GM19452 (cell line): ENCODE measurements at regions not wholly inside any gene's neighbourhood (a gene's known extent, or its start where the extent isn't known, plus 50 kb on each side); places are given as distances from the start of the nearest gene placed in this dataset.

Experiments
- ATAC-seq: cut with Tn5 transposase; IDR thresholded peaks from one replicate; pipeline ENCODE4 v1.9.1; 2021; ENCODE audit not compliant: unreplicated experiment

DNA sequence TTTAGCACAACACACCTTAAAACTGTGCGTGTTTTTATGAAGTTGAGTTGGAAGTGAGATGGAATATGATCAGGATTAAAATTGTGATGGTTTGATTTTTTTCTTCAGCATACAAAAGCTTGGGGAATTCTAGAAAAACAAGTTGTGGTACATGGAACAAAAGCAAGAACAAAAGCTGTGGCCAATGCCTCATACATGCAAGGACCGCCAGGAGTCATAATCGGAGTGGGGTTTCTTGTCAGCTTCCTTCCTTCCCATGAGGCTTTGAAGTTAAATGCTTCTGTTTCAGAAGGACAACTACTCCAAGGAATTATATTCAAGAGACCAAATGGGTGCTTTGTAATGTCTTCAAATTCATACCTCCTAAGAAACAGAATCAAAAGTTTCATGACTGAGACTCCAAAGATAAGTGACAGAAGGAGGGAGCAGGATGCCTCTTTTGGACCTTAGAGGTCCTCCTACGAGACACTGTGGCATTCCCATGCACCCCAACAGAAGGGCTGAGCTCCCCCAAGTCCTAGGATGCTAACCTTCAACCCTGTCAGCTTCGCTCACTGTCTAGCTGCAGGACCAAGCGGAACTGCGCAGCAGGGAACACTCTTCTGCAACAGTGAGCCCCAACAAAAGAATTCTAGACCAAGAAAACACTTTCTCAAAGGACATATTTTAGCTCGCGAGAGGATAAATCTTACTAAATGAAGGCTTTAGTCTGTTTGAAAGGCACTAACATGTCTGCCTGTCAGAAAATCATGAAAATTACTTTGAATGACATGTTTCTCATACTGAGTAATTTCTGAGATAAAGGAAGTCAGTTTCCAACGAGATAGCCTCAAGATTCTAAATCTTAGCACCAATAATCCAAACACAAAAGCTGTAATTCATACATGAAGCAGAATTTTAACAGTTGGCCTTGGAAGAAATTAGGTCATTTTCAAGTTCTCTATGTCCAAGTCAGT lies 108.5 kb upstream of the NHSL1 start:
- ATAC-seq, result no peak

DNA sequence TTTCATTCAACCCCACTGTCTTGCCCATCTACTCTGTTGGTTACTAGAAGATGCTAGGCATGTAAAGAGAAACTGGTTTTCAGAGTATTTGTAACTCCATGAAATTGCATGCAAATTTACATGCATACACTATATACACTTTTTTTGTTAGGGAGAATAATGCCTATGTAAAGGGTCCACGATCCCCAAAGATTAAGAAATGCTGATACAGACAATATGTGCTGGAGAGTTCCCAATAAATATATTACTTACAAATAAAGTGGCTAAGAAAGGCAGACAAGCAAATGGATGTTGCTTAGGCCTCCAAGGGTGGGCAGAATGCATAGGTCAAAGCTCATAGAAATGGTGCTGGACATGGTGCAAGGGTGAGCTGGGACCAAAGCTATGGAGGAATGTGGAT lies 109.6 kb upstream of the NHSL1 start:
- no peak for ATAC-seq

DNA sequence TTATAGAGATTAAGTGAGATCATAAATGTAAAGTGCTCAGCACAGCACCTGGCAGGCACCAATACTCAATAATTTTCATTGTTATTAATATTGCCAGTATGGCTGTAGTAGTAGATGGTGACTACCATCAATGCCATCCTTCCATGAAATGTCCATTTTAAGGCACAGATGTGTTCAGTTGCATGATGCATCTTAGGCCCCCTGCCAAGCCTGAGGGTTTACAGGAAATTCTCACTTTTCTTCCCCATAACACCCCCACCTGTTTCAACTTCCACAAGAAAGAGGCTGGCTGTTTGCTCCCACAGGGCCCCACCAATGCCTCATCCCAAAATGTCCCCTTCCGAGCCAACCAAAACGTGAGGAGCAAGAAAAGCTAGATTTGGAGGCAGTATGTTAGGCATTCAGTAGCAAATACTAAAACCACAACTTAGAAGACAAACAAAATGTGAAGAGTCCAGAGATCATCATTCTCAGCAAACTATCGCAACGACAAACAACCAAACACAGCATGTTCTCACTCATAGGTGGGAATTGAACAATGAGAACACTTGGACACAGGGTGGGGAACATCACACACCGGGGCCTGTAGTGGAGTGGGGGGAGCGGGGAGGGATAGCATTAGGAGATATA lies 110.6 kb upstream of the NHSL1 start:
- no peak for ATAC-seq

DNA sequence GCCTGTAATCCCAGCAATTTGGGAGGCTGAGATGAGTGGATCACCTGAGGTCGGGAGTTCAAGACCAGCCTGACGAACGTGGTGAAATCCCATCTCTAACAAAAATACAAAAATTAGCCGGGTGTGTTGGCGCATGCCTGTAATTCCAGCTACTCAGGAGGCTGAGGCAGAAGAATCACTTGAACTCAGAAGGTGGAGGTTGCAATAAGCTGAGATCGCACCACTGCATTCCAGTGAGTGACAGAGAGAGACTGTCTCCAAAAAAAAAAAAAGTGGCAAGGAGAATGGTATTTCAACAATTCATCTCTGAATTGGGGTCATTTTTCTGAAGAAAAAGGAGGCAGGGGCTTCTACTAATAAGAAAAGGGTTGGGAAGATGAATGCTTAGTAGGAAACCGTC lies 111.5 kb upstream of the NHSL1 start:
- ATAC-seq, result no peak

DNA sequence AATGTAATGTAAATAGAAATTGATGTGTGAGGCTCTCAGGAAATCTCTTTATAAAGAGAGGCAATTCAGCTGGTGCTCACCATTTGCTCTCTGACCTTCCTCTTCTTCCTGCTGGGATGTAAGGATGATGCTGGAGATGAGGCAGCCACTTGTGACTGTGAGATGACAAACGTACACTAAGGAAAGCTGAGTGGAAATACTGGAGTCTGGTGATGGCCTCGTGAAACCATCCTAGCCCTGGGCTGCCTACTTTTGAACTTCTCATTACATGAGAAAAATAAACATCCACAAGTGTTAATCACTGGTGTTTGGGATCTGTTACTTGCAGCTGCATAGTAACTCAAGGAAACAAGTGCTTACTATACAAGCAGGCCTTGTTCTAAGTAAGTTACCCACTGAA lies 114.9 kb upstream of the NHSL1 start:
- no peak for ATAC-seq

DNA sequence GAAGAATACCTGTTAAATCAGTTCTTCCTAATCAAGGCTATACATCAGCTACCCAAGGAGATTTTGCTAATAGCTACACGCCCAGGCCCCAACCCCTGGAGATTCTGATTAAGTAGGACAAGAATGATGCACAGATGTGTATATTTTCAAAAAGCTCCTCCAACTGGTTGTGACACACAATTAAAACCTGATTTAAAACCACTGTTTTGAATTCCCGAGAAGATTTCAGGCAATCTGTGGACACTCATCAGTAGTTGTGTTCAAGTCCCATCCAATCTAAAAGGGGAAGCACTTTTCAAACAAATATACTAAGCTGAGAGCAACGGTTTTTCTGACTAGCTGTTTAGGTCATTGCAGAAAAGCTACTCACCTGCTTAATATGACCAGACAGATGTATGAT lies 118.9 kb upstream of the NHSL1 start:
- no peak for ATAC-seq

DNA sequence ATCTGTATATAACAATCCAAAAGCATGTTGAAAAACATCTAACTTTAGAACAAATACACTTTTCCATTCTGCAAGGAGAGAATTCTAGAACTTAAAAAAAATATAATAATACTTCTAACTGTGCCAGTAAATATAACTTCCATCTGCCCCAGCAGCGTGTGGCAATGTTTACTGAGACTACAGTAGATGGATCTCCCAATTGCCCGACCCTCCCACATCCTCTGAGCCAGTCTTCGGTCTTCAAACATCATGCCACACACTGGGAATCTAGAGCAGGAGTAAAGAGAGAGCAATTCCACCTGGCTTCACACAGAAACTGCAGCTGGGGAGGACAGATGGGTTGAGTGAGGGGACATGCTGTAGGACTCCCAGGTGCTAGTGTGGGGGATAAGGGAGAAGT lies 121.3 kb upstream of the NHSL1 start:
- ATAC-seq, result no peak

DNA sequence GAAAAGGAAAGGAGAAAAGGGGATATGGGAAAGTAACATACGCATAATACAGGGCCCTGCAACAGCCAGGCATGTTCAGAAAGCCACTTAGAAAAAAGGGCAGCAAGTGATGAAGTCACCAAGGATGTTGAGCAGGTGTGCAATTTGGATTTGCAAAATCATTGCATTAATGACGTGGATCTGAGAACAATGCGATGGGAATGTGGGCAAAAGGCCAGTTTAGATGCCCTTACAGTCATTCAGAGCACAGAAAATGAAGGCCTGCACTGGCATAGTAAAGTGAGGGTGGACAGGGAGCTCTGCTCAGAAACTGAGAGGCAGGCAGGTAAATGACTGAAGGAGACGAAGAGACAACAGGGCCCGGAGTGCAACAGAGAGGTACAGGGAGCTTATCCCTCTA lies 123.7 kb upstream of the NHSL1 start:
- no peak for ATAC-seq

DNA sequence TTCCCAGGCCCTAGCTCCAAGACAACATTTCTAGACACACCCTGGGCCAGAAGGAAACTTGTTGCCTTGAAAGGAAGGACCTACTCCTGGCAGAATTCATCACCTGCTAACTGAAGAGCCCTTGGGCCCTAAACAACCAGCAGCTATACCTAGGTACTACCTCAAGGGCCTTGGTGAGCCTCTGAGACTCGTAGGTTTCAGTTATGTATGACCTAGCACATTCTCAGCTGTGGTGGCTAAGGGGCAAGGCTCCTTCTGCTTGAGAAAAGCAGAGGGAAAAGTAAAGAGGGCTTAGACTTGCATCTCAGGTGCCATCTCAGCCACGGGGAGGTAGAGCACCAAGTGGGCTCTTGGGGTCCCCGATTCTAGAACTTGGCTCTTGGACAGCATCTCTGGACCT lies 132.3 kb upstream of the NHSL1 start:
- no peak for ATAC-seq

DNA sequence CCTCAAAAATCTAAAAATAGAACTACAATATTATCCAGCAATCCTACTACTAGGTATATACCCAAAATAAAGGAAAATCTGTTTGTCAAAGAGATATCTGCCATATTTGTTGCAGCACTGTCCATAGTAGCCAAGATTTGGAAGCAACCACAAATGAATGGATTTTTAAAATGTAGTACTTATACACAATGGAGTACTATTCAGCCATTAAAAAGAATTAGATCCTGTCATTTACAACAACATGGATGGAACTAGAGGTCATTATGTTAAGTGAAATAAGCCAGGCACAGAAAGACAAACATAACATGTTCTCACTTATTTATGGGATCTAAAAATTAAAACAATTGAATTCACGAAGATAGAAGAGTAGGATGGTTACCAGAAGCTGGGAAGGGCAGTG lies 135.7 kb upstream of the CCDC28A start:
- no peak for ATAC-seq

DNA sequence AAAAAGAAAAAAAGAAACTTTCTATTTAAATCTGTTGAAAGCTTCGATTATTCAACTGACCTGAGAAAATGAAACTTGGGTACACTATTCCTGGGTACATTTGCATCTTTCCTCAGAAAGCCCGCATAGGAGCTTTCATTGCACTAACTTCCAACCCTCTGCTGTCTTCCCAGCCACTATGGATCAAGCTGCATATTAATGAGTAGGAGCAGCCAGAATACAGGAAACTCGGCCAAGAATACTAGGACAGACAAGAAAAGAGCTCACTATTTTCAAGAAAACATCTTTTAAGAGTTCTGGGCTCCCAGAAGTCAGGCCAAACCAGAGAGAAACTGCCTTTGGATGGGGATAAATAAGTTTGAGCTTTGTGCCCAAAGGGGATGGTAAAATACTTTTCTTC lies 135.0 kb upstream of the CCDC28A start:
- no peak for ATAC-seq

DNA sequence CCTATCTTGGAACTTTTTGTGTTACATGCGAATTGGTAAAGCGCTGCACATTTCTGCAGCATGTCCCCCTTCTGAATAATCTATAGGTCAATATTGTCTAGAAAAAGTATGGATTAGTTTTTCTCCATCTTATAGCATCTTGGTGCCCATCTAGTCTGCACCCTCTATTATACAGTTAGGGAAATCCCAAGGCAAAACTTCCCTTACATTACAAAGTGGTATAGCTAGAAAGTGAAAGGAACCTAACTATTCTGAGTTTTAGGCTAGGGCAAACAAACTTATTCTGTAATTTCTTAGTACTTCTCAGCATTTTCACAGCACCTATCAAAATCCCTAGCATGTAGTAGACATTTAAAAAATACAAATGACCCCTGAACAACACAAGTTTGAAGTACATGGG lies 133.5 kb upstream of the CCDC28A start:
- ATAC-seq, result no peak

DNA sequence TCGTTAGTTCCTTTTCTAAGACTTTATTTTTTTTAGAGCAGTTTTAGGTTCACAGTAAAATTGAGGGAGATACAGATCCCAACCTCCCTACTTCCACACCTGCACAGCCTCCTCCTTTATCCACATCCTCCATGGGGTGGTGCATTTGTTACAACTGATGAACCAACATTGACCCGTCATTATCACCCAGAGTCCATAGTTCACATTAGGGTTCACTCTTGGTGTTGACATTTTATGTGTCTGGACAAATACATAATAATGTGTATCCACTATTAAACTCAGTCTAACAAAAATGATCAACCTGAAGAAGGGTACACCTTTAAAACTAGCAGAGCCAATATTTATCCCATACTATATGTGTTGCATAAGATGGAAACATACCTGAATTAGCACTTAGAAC lies 130.4 kb upstream of the CCDC28A start:
- ATAC-seq, result no peak

DNA sequence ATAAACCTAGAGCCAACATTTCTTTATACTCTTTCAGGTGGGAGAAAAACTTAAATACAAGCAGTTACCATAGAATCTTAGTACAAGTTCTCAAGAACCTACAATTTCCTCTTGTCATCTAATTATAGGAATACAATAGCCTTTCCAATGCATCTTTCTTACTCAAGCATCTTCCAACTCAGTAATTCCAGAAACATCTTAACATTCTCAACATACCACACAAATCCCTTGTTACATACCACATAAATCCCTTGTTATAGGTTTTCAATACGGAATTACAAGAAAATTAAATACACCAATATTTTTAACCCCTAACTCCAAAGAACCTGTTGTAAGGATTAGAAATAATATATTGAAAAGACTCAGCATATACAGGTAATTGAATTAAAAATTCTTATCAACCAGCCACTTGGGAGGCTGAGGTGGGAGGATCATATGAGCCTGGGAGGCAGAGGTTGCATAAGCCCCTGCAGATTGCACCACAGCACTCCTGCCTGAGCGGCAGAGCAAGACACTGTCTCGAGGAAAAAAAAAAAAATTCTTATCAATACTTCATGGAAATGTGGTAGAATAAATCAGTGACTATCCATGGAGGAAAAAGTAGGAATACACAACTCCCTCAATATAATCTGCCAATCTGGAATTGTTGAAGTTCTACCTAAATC lies 127.5 kb upstream of the CCDC28A start:
- ATAC-seq, result no peak

DNA sequence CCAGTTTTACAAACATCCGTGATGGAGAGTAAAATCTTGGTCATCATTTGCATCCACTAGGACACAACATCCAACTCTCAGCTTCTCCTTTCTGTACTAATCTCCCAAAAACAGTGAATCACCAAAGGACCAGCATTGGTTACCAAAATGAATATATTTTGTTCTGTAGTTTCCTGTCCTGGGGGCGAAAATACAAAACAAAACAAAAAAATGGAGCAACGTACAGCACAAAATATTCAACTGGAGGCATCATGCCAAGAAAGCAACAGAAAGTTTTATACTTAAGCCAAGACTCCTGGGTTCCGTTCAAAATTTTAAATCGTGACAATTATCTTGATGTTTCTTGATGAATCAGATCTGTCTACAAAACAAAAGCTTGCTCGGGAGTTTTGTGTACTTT lies 126.6 kb upstream of the CCDC28A start:
- ATAC-seq, result no peak

DNA sequence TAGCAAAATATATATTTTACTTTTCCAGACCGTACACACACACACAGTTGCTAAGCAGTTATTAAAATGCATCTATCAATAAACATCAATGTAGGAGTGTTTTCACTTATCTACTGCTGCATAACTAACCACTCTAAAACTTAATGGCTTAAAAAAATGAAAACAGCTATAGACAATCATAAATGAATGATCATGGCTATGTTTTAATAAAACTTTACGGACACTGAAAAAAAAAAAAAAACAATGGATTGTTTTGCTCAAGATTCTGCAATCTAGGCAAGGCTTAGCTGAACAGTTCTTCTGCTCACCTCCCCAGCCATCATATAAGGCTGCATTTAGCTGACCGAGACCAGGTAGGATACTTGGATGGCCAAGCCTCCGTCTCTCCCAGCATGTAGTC lies 125.4 kb upstream of the CCDC28A start:
- ATAC-seq, result no peak

DNA sequence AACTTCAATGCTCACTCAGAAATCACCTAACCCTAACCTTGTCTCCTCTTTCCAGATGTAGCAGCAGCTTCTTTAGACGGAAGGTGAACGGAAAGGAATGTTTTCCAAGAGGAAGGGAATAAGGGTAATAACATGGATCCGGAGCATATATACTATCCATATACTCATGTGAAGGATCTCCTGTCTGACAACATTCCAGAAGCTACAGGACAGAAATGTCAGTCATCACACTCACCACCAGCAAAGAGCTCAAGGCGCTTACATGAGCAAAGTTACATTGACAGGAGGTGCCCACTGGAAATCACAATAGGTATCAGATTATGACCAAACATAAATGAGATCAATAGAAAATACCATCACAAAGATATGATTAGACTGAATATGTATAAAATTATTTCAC lies 122.1 kb upstream of the CCDC28A start:
- ATAC-seq, result no peak

DNA sequence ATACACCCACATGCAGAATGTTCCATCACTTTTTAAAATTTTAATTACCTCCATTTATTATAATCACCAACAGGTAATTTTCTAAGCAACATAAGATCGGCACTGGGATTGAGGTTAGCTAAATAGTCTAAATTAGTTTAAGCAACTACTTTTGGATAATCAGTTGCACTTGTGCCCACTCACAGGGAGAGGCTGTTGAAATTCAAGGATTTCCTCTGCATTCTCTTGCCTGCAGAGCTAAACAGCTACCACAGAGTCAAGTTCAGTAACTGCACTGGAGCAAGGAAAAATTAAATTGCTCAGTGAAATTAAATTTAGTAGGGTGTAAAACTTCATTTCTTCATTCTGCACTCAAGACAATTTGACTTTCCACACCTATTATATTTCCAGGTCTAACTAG lies 120.7 kb upstream of the CCDC28A start:
- ATAC-seq, result no peak

DNA sequence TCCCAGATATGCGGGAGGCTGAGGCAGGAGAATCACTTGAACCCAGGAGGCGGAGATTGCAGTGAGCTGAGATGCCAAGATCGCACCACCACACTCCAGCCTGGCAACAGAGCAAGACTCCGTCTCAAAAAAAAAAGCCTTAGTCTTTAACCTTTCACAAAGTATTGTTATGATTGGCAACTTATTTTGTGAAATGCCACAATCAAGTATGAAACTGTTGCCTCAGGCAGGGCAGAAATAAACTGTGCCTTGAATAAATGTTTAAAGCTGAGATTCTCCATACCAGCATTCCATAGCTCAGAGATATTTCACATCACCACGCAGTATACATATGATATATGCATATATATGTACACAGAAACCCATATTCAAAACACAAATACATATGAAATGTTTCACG lies 120.1 kb upstream of the CCDC28A start:
- ATAC-seq, result no peak

DNA sequence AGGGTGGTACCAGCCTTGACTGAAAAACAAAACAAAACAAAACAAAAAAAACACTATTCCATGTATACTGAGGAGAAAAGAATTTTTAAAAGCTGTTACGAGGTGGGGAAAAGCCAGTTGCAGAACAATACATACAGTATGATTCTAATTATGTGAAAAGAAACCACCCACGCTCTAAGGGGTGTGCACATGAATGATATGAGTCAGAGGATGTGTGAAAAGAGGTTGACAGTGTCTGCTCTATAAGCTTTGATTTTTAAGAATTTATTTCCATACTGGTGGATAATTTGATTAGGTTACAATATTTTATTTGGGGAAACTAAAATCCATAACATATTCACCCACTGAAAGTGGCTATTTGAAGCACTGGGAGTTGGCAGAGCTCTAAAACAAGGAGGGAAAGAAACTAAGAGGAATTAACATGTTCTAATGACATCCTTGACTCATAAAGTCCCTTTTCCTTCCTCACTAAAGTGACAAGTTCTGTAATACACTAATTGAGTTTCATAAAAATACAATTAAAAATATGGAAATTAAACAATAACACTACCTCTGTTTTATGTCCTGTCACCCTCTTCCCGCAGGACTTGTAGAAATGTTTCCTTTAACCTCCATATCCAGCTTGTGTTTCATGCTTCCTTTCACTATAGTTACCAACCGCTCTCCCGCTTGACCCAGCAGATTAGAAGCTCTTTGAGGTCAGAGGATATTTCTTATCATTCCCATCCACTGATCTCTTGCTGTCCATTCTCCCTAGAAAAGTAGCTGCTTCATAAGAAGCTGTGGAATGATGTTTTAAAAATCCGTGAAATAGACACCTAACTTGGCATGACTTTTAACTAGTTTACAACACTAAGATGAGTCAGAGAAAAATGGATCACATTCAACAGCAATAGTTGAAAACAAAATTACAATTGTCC lies 118.6 kb upstream of the CCDC28A start:
- peak; percentile 99 for ATAC-seq

DNA sequence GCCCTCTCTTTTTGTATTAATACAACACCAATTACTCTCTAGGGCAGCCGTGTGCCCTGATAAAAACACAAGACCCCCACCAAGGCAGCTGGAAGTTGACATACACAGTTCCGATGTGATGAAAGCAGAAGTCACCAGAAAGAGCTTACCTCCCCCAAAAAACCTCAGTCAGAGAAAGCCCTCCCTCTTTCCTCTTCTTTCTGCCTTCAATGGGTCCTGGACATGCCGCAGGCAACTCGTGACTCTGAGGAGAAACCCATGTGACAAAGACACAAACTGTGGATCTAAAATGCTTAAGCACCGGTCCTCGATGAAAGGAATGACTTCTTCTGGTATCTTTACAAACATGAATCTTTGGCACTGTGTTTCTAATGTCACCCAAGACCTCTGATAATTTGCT lies 117.7 kb upstream of the CCDC28A start:
- no peak for ATAC-seq
